RWPE2 (cell line): ENCODE measurements at regions not wholly inside any gene's neighbourhood (a gene's known extent, or its start where the extent isn't known, plus 50 kb on each side); places are given as distances from the start of the nearest gene placed in this dataset.

ENCODE experiments used
- ATAC-seq: fragments of 200-7000 bp; cut with Tn5 transposase; 3 replicates; pipeline ENCODE4 v1.9.1; 2021; ENCODE audit warnings: low read depth
- DNase-seq: peaks from one replicate; pipeline ENCODE4 v3.0.0-alpha.2; 2020; ENCODE audit warnings: low spot score
- H3K27ac ChIP-seq: fragments of 450-650 bp; 2 replicates; pipeline ENCODE4 v1.5.1; 2017; ENCODE audit warnings: mild to moderate bottlenecking; ENCODE audit not compliant: poor library complexity, severe bottlenecking
- H3K27me3 ChIP-seq: fragments of 250-450 bp; sonication (Bioruptor Pico); 2 replicates; pipeline ENCODE4 v1.5.1; 2021; ENCODE audit warnings: mild to moderate bottlenecking, moderate library complexity; ENCODE audit not compliant: insufficient read depth, poor library complexity, severe bottlenecking
- H3K36me3 ChIP-seq: fragments of 250-450 bp; sonication (Bioruptor Pico); 2 replicates; pipeline ENCODE4 v1.5.1; 2020; ENCODE audit warnings: low read depth, mild to moderate bottlenecking, moderate library complexity
- H3K4me1 ChIP-seq: fragments of 250-450 bp; sonication (Bioruptor Pico); 2 replicates; pipeline ENCODE4 v1.5.1; 2021; ENCODE audit warnings: mild to moderate bottlenecking, moderate library complexity; ENCODE audit not compliant: insufficient read depth, poor library complexity, severe bottlenecking
- H3K4me3 ChIP-seq: fragments of 250-450 bp; sonication (Bioruptor Pico); 2 replicates; pipeline ENCODE4 v1.5.1; 2021; ENCODE audit warnings: mild to moderate bottlenecking, moderate library complexity; ENCODE audit not compliant: severe bottlenecking
- H3K9me3 ChIP-seq: fragments of 250-450 bp; sonication (Bioruptor Pico); 2 replicates; pipeline ENCODE4 v1.5.1; 2021; ENCODE audit warnings: mild to moderate bottlenecking, moderate library complexity; ENCODE audit not compliant: severe bottlenecking
- TF ChIP-seq, protein P1 (sequence below): fragments of 450-650 bp; IDR thresholded peaks from one replicate; pipeline ENCODE4 v1.5.1; 2017; ENCODE audit warnings: mild to moderate bottlenecking, moderate library complexity; ENCODE audit not compliant: poor library complexity, severe bottlenecking

DNA sequence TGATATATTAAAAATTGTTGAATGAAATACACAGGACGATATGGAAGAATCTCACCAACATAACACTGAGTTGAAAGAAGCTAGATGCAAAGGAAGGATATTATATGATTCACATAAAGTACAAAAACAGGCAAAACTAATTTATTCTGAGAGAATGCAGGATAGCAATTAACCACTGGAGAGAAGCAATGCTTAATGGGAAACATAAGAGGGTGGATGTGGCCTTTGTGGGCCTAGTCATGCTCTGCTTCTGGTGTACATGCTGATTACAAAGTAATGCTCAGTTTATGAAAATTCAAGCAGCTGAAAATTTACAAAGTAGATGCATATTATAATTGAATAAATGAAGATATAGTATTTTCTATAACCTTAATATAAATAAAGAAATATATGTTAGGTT is 326.4 kb upstream of the ADAMTS5 start:
- H3K36me3 ChIP-seq = no peaks in the 10 kb centered on the region
- H3K4me3 ChIP-seq = no peak overlapping the region
- ATAC-seq = no peak
- TF ChIP-seq, protein P1, sequence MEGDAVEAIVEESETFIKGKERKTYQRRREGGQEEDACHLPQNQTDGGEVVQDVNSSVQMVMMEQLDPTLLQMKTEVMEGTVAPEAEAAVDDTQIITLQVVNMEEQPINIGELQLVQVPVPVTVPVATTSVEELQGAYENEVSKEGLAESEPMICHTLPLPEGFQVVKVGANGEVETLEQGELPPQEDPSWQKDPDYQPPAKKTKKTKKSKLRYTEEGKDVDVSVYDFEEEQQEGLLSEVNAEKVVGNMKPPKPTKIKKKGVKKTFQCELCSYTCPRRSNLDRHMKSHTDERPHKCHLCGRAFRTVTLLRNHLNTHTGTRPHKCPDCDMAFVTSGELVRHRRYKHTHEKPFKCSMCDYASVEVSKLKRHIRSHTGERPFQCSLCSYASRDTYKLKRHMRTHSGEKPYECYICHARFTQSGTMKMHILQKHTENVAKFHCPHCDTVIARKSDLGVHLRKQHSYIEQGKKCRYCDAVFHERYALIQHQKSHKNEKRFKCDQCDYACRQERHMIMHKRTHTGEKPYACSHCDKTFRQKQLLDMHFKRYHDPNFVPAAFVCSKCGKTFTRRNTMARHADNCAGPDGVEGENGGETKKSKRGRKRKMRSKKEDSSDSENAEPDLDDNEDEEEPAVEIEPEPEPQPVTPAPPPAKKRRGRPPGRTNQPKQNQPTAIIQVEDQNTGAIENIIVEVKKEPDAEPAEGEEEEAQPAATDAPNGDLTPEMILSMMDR = no peak
- no peaks in the 10 kb centered on the region for H3K27me3 ChIP-seq
- no peaks in the 10 kb centered on the region for H3K9me3 ChIP-seq
- H3K4me1 ChIP-seq = no peaks in the 10 kb centered on the region
- DNase-seq = no peak
- H3K27ac ChIP-seq = no peak overlapping the region

DNA sequence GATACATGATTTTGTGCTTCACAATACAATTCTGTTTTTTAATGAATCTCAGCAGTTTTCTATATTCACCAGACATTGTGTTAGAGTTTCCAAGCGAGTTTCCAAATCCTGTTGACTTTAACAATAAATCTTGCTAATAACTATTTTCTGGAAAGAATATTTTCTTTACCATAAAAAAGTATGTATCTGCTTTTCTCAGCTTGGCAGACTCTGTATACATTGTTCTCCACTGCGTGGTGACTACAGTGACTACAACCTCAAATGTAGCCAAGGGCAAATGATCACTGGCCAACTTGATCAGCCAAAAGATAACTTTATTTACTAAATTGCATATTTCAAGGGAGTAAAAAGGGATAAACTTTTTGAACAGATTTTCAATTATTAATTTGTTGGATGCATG is 325.9 kb upstream of the ADAMTS5 start:
- TF ChIP-seq, protein P1 = no peak
- ATAC-seq = no peak

DNA sequence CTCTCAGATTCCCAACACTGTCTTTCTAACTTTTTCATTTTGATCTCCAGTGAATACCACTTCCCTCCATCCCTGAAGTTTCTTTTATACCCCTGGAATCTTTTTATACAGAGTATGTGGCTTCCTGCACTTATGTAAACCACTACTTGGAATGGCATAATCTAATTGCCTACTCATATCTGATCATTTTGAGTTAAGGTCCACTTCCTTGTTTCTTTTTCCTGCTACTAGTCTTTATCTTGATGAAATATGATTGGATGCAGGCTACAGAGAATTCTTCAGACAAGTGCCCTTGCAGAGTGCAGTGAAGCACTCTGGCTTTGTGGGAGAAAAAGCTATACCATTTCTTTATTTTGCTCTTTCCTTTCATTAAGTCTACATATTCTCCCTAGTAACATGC is 325.3 kb upstream of the ADAMTS5 start:
- H3K4me1 ChIP-seq = no peaks in the 10 kb centered on the region
- no peak overlapping the region for H3K27ac ChIP-seq
- ATAC-seq (no peak), DNase-seq (no peak)
- no peaks in the 10 kb centered on the region for H3K27me3 ChIP-seq
- no peak overlapping the region for H3K4me3 ChIP-seq
- no peaks in the 10 kb centered on the region for H3K36me3 ChIP-seq
- TF ChIP-seq, protein P1 = no peak
- H3K9me3 ChIP-seq = no peaks in the 10 kb centered on the region

More for the DNA sequence above, 325.9 kb upstream of the ADAMTS5 start:
- H3K9me3 ChIP-seq = no peaks in the 10 kb centered on the region
- H3K4me3 ChIP-seq = no peak overlapping the region
- no peaks in the 10 kb centered on the region for H3K4me1 ChIP-seq
- no peak for DNase-seq
- no peaks in the 10 kb centered on the region for H3K36me3 ChIP-seq
- H3K27me3 ChIP-seq = no peaks in the 10 kb centered on the region
- no peak overlapping the region for H3K27ac ChIP-seq

DNA sequence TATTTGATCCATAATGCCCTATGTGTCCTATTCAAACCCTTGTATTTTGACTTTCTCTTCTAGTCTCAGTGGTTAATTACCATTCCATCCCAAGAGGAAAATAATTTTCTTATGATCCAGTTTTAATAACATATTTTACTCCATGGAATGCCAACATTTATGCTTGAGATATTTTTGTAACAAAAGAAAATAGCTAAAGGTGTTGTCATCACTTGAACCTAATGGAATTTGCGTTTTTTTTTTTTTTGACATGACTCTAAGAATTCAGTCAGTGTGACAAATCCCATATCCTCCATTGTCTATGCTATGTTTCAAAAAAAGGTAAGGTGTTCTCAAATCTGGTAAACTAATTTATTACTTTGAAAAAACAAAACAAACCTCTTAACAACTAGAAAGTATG is 324.1 kb upstream of the ADAMTS5 start:
- no peaks in the 10 kb centered on the region for H3K36me3 ChIP-seq
- no peaks in the 10 kb centered on the region for H3K4me1 ChIP-seq
- H3K4me3 ChIP-seq = no peak overlapping the region
- no peak overlapping the region for H3K27ac ChIP-seq
- ATAC-seq = no peak; the same call in 2 of the 3 replicates
- no peaks in the 10 kb centered on the region for H3K9me3 ChIP-seq
- DNase-seq = no peak
- TF ChIP-seq, protein P1 = no peak
- H3K27me3 ChIP-seq = no peaks in the 10 kb centered on the region

DNA sequence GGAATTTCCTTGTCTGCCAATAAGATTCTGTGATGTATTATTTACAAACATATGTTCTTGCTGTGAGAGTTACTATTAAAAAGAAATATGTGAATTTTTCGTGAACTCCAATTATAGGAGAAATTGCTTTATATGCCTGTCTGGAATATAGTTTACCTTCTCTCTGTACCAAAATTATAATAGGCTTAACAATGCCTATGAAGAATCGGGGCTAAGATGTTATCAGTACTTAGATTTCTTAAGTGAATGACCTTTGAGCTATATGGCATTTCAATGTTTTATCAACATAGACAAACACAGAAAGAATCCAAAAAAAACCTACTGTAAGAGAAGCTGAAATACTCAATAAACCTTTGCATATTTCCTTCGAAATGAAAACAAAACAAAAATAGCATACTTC is 323.1 kb upstream of the ADAMTS5 start:
- H3K9me3 ChIP-seq = no peaks in the 10 kb centered on the region
- H3K27me3 ChIP-seq = no peaks in the 10 kb centered on the region
- DNase-seq = no peak
- TF ChIP-seq, protein P1 = no peak
- no peak overlapping the region for H3K27ac ChIP-seq
- H3K36me3 ChIP-seq = no peaks in the 10 kb centered on the region
- H3K4me1 ChIP-seq = no peaks in the 10 kb centered on the region
- ATAC-seq = no peak
- H3K4me3 ChIP-seq = no peak overlapping the region
